HG03159 (cell line): ENCODE measurements at regions not wholly inside any gene's neighbourhood (a gene's known extent, or its start where the extent isn't known, plus 50 kb on each side); places are given as distances from the start of the nearest gene placed in this dataset.

Experiments used
- ATAC-seq: cut with Tn5 transposase; IDR thresholded peaks from one replicate; pipeline ENCODE4 v1.9.1; 2021; ENCODE audit warnings: mild to moderate bottlenecking, moderate library complexity; ENCODE audit not compliant: unreplicated experiment

DNA sequence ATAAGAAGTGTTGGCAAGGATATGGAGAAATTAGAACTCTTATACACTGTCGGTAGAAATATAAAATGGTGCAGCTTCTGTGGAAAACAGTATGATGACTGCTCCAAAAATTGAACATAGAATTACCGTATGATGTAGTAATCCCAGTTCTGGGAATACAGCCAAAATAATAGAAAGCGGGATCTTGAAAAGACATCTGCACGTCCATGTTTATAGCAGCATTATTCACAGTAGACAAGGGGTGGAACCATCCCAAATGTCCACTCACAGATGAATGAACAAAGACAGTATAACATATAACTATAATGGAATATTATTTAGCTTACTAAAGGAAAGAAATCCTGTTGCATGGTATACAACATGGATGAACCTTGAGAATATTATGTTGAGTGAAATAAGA lies 257.7 kb downstream of the TDRD15 start:
- ATAC-seq, result no peak

DNA sequence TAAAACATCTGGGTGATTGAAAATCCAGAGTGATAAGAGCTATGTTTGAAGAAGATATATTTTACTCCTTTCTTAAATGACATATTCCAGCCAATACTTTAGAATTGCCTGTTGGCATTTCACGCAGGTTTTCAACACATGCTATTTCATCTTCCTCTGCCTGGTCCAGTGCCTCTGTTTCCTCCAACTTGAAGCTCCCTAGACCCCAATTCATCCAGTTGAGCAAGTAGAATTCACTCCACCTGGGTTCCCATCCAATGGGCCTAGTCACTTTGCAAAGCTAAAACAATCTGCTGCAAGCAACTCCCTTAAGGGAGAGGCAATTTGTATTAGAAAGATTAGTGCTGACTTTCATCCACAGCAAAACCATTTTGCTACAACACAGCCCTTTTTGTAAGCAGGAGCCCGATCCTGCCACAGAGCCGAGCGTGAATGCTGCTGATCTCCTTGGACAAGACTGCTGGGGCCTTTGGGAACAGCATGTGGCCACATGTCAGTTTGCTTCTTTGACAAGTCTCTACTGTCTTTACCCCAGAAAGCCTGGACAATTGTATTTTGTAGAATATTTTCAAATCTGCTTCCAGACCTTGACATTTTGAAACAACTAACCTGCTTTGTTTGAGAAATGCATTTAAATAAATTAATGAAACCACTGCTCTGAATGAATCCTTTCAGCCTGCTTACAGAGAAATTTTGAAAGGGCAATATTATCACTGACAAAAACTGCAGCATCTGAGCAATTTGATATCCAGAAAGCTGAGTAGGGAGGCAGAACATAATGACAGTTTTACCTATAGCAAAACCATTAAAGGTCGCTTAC lies 259.1 kb downstream of the TDRD15 start:
- ATAC-seq, result no peak

DNA sequence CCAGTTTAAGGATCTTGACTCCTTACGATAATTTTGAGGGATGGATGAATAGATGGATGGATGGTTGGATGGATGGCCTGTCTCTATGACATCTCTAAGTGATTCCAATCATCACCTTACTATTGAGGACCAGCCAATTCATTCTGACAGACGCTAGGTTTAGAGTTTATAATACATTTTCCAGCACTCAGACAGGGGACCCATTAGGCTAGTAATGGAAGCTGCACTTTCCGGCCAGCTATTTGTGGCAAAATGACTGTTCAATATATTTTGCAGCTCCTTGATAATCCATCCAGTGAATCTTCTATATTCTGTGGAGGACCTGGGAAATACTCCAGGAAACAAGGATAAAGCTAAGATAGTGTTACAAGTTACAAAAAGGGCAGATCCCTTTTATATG lies 262.9 kb downstream of the TDRD15 start:
- ATAC-seq, result no peak

DNA sequence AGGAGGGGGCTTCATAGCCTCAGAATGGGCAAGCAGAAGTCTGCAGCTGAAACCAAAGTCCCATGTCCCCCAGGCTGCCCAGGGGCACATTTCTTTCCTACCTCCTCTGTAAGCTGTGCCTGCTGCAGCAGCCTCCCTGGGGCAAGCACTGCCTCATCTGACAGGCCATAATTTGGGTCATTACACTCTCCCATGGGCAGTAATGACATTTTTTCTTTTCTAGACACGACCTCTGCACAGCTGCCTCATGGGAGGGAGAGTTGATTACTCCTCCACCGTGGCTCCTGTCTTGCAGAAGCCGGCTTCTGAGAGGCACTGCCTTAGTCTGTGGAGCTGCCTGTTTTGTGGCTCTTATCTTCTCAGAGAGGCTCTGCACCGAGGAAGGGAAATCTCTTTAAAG lies 268.9 kb downstream of the TDRD15 start:
- ATAC-seq, result no peak

DNA sequence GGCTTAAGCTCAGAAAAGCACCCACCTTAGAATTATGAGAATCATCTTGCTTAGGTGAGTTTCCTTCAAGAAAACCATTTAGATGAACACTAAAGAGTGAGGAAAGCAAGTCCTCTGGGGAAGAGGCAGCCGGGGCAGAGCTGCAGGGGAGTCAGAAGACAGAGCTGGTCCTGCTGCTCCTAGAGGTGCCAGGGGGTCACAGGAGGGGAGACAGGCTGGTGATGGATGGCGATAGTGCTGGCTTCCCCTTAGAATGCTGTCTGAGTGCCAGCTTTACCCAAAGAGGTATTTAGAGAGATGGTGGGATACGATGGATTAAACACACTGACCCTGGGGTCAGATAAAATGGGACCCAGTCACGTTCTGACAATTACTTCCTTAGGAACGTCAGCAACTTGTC lies 269.4 kb downstream of the TDRD15 start:
- no peak for ATAC-seq

DNA sequence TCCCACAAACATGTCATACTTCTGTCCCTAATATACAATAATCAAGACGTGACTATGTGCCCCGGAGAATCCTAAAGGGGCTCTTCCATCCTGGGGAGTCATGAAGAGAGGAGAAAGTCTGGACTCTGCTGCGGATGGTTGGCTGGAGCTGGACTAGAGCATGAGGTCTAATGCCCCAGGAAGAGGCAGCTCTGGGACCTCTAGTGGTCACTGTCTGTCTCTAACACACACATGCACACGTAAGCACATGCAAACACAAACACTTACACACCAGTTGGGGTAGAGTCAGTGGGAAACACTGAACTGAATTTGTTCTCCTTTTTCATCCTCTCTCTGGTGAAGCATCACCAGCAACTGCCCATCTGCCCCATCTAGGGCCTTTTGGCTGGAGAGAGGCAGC lies 271.6 kb downstream of the TDRD15 start:
- ATAC-seq, result no peak

DNA sequence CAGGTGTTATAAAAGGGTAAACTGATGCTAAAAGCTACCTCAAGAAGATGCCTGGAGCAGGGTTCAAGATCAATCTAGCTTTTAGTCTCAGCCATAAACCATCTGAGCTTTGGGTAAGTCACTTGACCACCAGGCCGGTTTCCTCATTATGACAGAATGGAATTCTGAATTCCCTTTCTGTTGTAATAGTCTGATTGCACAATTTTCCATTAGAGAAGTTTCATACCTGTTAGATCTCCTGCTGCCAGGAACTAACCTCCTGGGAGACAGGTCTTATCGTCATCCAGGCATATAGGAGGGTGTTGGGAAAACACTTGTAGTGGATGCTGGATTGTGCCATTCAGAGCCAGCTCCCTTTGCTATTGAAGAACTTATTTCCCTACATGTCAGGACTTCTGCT lies 272.5 kb downstream of the TDRD15 start:
- no peak for ATAC-seq

DNA sequence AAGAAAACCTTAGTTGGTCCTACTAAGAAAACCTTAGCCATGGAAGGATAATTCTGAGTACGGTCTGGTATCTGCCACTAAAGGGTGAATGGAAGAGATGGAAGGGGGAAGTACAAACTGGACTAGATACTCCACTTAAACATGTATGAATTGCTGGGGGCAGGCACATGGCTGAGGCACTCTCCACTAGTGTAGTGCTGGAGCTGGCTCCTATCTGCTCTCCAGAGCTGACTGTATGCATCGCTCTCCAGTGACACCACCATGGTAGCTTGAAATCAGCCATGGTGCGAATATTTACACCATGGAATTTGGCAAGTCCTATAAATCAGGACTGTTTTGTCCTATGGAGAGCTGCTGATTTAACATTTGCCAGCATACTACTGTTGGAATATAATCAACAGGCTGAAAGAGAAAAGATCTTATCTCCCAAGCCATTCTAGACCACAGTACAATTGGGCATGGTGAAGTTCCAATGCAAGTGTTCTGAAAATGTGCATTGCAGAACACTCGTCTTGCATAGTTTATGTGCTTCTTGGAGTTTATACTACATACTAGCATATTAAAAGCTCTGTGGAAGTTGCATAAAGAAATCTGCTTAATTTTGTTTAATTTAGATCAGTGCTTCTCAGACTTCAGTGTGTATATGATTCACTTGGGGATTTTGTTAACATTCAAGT lies 277.4 kb downstream of the TDRD15 start:
- ATAC-seq, result no peak

DNA sequence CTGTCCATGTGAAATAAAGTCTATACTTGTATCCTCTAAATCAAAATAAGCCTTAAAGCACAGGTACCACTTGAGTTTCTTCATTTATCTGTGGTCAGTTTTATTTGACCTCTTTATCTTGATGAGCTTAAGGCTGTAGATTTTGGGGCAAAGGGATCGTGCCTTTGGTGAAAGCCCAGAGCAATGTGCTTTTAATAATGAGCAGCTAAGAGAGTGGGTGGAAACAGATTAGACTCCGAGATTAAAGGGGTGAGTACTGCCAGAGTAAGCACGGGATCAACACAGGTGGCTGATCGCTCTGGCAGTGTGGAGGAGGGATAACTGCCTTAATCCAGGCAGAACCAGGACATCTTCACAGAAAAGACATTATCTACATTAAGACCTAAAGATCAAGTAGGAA lies 280.4 kb downstream of the TDRD15 start:
- no peak for ATAC-seq

DNA sequence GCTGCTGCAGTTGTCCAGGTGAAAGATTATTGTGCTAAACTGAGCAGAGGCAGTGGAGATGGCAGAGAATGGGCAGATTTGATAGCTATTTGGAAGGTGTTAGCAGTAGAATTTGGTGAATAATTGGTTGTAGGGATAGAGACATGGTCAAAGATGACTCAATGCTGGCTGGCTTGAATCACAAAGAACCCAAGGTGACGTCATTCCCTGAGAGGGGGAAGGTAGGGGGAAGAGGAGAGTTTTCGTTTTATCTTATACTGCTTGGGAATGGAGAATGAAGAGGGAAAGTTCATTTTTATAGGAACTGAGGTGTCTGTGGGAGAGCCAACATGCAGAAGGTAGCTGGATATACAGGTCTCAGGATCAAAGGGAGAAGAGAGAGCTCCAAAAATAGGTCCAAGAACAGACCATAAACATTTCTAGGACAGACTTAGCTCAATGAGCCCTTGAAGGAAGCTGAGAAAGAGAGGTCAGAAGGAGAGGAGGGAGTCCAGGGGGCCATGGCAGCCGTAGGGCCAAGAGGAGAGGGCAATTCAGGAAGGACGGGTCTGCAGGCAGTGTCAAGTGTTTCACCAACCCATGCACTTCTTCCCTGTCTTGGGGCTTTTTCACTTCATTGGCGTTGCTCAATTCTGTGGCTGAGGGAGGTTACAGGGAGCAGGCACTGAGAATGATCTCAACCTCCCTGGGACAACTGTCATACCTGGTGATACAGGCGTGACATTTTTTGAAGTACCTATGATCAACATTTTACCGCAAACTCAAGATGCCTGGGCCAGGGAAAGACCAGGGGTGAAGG lies 281.3 kb downstream of the TDRD15 start:
- no peak for ATAC-seq

DNA sequence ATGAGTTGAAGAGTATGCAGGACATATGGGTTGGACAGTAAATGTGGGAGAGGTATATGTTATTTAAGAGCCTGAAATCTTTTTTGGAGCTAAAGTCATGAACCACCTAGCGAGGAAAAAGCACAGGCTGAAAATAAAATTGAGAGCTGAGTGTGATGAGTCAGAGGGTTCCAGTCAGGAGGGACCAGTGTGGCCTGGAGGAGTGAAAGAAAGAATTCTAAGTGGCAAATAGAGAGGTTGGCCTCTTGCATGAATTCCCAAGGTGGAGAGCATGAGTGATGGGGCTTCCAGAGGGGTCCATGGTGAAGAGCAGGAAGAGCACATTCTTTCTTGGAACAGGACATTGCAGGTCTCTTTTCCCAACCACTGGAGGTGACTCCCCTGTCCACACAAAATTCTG lies 282.6 kb downstream of the TDRD15 start:
- ATAC-seq, result no peak

DNA sequence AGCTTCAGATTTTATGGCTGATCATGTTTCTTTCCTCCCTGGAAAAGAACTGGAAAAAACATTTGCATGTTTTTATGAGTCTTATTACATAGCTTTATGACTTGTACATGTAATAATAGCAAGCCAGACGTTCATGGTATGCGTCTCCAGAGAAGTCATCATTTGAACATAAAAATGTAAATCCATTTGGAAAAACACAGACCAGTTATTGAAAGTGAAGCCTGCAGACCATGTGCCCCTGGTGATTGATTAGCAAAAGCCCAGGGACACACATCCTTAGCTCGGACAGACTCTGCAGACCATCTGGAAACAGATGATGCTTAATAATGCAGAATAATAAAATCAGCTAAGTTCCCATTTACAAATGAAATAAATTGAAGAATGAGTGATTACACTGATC lies 283.1 kb downstream of the TDRD15 start:
- ATAC-seq, result no peak

DNA sequence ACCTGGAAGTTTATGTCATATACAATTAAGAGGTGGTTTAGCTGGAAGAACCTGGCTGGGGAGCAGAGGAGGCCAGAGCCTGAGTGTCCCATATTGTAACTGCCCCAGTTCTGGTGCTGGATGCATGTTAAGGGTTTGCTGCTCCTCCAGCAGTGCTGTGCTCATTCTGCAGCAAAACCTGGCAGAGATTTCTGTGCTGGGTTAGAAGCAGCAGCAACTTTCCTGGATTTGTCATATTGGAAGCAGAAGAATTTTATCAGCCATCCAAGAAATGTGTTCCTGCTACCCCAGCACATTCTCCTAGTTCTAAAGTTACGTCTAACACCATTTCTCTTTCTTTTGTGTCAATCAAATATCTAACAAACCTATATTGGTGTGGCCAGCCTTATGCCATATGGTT lies 284.1 kb downstream of the TDRD15 start:
- no peak for ATAC-seq

DNA sequence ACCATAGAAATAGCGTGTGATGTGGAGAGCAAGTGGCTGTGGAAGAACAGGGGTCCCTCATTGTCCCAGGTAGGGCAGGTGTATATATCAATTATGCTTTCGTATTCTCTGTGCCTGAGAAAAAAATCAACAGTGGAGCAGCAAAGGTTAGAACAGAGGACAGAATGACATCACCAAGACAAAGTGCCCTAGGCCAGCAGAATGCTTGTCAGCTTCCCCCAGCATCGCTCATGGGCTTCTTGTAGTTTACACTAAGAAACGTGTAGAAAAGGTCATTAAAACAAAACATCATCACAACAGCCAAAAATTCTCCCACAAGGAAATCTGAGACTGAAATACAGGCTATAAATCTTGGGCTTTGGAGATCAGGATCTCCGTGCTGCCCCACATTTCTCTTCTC lies 288.0 kb downstream of the TDRD15 start:
- ATAC-seq, result no peak

DNA sequence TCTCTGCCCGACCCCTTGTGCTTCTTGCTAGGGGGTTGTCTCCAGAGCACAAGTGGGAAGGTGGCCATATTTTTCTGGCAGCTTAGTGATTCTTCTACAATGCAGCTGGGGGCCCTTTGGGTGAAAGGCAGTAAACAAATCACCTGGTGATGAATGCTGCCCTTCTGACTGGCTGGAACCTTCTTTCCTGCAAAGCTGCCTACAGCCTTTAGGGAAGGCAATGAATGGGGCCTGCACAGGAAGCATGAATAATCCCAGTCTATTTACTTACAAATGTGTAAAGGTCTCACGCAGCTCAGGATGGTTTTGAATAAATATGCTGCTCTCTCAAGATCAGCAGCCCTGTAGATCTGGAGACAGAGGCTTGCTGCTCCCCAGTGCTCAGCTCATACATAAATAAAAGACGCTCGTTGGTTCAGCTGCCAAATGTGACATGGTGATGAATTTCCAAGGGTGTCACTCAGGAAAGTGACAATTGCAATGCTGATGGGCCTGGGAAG lies 289.2 kb downstream of the TDRD15 start:
- no peak for ATAC-seq

DNA sequence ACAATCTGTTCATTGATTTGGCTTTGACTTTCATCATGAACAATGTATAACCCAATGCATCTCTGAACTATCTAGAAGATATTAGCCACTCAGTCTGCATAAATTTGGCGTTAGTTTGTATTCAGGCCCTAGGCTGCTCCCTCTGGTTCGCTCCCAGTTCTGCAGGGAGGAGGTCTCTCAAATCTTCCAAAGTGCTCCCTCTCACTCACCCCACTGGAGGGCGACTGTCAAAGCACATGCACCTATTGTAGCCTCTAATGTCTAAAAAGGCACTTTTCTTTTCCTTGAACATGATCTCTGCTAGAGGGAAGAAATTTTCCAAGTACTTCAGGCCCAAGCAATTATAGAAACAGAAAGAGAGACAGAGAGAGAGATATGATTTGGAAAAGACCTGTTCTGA lies 291.5 kb downstream of the TDRD15 start:
- no peak for ATAC-seq

DNA sequence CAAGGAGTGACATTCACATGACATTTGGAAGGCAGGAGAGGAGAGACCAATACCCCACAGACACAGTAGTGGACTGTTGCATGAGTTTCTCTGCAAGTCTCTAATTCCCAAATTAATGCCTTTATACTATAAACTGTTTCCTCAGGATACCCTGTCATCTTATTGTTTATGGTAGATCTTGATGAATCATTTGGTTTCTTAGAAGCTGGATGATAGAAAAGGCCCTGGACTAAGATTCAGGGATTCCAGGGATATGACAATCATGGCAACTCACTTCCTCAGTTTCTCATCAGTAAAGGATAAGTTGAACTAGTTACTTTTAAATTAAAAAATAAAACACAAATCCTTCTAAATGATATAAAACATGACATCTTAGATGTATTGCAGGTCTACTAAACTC lies 292.5 kb downstream of the TDRD15 start:
- no peak for ATAC-seq

DNA sequence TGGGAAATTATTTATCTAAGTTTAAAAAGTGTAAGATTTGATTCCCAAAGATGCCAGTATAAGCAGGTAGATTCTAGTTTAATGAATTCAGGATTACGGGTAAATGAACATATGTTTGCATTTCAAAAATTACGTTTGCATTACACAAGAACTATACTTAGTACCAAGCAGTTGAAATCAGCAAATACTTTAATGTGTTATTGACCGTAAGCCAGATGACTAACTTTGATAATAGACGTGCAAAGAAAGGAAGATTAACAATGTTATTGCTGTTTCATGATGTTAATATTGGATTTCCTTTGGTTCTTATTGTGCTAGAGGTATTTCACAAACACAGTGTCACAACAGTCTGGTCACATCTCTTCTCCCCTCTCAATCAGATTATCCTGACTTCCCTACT lies 294.7 kb downstream of the TDRD15 start:
- no peak for ATAC-seq

DNA sequence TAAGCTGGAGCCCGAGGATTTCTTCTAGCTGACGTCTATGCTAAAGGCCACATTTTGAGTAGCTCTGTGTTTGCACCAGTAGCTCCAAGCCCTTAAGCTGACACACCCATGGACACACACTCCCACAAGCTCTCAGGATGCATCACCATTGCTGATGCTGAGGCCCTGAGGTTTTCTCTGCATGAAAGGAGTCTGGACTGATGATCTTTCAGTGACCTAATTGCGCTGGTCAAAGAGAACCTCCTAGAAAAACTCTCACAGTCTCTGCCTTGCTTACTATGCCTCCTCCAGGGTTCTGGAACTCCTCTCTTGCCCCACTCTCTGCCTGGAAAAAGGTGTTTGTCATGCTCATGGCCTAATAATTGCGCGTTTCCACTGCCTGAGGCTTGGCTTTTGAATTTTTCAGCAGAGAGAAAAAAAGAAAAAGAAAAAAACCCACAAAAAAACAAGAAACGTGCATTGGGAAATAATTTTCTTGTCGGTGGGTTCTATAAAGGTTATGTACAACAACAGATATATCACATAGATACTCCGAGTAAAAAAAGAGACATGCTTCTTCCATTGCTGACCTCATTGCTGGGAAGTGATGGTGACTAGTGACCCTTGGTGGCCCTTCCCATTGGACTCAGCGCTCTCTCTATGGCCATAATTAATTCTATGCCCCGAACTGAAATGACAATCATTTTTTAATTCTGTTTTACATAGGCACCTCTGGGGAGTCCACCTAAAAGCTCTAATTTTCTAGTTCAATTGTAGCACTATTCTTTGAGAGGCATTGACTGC lies 297.0 kb downstream of the TDRD15 start:
- ATAC-seq, result no peak

DNA sequence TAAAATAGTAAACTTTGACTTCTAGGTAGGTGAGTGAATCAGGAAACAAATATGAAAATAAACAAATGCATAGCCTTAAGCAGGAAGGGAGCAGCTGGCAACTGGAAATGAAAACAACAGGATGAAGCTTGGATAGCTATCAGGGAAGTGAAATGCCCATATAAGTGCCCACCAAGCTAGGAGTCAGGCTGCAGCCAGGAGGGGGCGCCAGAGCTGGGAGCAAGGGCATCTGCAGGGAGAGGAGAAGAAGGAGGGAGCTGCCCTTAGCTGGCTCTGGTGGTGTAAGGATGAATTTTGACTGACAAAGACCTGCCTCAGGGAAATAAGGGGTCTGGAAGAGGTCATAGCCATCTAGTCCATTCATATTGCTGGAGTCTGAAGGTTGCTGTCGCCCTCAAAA lies 298.3 kb downstream of the TDRD15 start:
- peak; percentile 64 for ATAC-seq
